ENCODE measurements at regions not wholly inside any gene's neighbourhood (a gene's known extent, or its start where the extent isn't known, plus 50 kb on each side); places are given as distances from the start of the nearest gene placed in this dataset.
A peak's percentile ranks its signal among the peaks of the same experiment; 100 is the strongest.

- TF ChIP-seq, protein P1, sequence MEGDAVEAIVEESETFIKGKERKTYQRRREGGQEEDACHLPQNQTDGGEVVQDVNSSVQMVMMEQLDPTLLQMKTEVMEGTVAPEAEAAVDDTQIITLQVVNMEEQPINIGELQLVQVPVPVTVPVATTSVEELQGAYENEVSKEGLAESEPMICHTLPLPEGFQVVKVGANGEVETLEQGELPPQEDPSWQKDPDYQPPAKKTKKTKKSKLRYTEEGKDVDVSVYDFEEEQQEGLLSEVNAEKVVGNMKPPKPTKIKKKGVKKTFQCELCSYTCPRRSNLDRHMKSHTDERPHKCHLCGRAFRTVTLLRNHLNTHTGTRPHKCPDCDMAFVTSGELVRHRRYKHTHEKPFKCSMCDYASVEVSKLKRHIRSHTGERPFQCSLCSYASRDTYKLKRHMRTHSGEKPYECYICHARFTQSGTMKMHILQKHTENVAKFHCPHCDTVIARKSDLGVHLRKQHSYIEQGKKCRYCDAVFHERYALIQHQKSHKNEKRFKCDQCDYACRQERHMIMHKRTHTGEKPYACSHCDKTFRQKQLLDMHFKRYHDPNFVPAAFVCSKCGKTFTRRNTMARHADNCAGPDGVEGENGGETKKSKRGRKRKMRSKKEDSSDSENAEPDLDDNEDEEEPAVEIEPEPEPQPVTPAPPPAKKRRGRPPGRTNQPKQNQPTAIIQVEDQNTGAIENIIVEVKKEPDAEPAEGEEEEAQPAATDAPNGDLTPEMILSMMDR (IDR thresholded peaks at IDR 0.05) = peak; percentile 39
- H3K9me3 Mint-ChIP-seq = no peaks in the 10 kb centered on the region
- H3K27me3 ChIP-seq (ENCODE audit: control insufficient read depth, insufficient read depth, low read length) = no peaks in the 10 kb centered on the region
- no peak overlapping the region for H3K27ac ChIP-seq (ENCODE audit: low read length)
- no peak overlapping the region for H3K4me3 Mint-ChIP-seq
- ATAC-seq (no peak), DNase-seq (peak in 1 of 2 donors; percentile 2)
- no peaks in the 10 kb centered on the region for H3K4me1 ChIP-seq (ENCODE audit: control insufficient read depth, insufficient read depth, low read length)
- H3K27me3 Mint-ChIP-seq (ENCODE audit: low read depth in 2 of 2) = peaks cover 2 to 7% of the 10 kb centered on the region in 2 donors
- no peaks in the 10 kb centered on the region for H3K4me1 Mint-ChIP-seq
- H3K9me3 ChIP-seq (ENCODE audit: control insufficient read depth, insufficient read depth, low read length) = no peaks in the 10 kb centered on the region
- H3K36me3 ChIP-seq (ENCODE audit: control insufficient read depth, insufficient read depth, low read length) = no peaks in the 10 kb centered on the region
- intact Hi-C loops (cut with micrococcal nuclease) = no loop called here
- no peak overlapping the region for H3K27ac Mint-ChIP-seq
- no peak overlapping the region for H3K4me3 ChIP-seq (ENCODE audit: low read length)
- WGBS (ENCODE audit: insufficient coverage) = 100% methylated on average over 1 of the region's 5 CpGs
- no peaks in the 10 kb centered on the region for H3K36me3 Mint-ChIP-seq
Measured at GRCh38 chr14:25406818-25407217, 356.9 kb upstream of the STXBP6 start.

GRCh38 chr14:25400607-25401206 is 350.8 kb upstream of the STXBP6 start:
- Histone ChIP-seq H3K36me3 (ENCODE audit: control insufficient read depth, insufficient read depth, low read length) (no peaks in the 10 kb centered on the region), H3K4me3 (ENCODE audit: low read length) (no peak overlapping the region), H3K27ac (ENCODE audit: low read length) (no peak overlapping the region), H3K9me3 (ENCODE audit: control insufficient read depth, insufficient read depth, low read length) (no peaks in the 10 kb centered on the region), H3K4me1 (ENCODE audit: control insufficient read depth, insufficient read depth, low read length) (no peaks in the 10 kb centered on the region), H3K27me3 (ENCODE audit: control insufficient read depth, insufficient read depth, low read length) (peaks cover 4% of the 10 kb centered on the region)
- ATAC-seq = peak; percentile 47 to 74 (median 62)
- Mint-ChIP-seq H3K9me3 (no peaks in the 10 kb centered on the region), H3K27ac (no peak overlapping the region), H3K4me3 (no peak overlapping the region), H3K4me1 (peaks cover 4 to 5% of the 10 kb centered on the region in 2 donors), H3K36me3 (no peaks in the 10 kb centered on the region), H3K27me3 (ENCODE audit: low read depth in 2 of 2) (peaks cover 5 to 6% of the 10 kb centered on the region in 2 donors)
- TF ChIP-seq, protein P1 (IDR thresholded peaks at IDR 0.05) = peak; percentile 83
- 37% methylated on average over 8 of the region's 12 CpGs for WGBS (ENCODE audit: insufficient coverage)
- peak in 1 of 2 donors; percentile 36 for DNase-seq
- intact Hi-C loops (cut with micrococcal nuclease) = loop anchor here (2.0 kb wide), 1 partner anchor 920 kb away; no protein-coding TSS in a partner anchor

DNA sequence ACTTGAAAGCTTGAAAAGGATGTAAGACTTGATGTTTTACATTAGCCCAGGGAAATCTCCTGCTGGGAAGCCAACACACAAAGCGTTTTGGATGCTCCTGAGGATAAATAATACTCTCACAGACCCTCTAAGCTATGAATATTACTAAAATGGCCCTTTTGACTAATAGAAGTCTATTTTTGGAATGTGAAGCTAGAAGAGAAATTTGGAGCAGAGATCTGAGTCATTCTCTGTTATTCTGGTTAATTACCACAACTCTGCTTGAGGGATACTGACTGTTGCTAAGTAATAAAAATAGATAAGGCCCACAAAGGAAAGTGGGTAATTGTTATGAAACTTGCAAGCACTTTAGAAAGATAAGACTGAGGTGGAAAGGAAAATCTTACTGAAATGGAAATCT is 346.2 kb upstream of the STXBP6 start:
- H3K4me1 Mint-ChIP-seq = peaks cover 4 to 5% of the 10 kb centered on the region in 2 donors
- Histone ChIP-seq H3K9me3 (ENCODE audit: control insufficient read depth, insufficient read depth, low read length) (no peaks in the 10 kb centered on the region), H3K4me3 (ENCODE audit: low read length) (no peak overlapping the region), H3K4me1 (ENCODE audit: control insufficient read depth, insufficient read depth, low read length) (no peaks in the 10 kb centered on the region), H3K27ac (ENCODE audit: low read length) (no peak overlapping the region), H3K27me3 (ENCODE audit: control insufficient read depth, insufficient read depth, low read length) (peaks cover 2% of the 10 kb centered on the region), H3K36me3 (ENCODE audit: control insufficient read depth, insufficient read depth, low read length) (no peaks in the 10 kb centered on the region)
- peaks cover 0 to 2% of the 10 kb centered on the region in 2 donors for H3K9me3 Mint-ChIP-seq
- peaks cover 5 to 21% of the 10 kb centered on the region in 2 donors for H3K27me3 Mint-ChIP-seq (ENCODE audit: low read depth in 2 of 2)
- no CpG with 5 or more reads among the region's 1 CpG for WGBS (ENCODE audit: insufficient coverage)
- H3K36me3 Mint-ChIP-seq = no peaks in the 10 kb centered on the region
- no peak overlapping the region for H3K27ac Mint-ChIP-seq
- intact Hi-C loops (cut with micrococcal nuclease) = no loop called here
- TF ChIP-seq, protein P1 (IDR thresholded peaks at IDR 0.05) = no peak
- DNase-seq = no peak
- ATAC-seq = no peak
- H3K4me3 Mint-ChIP-seq = no peak overlapping the region

Data from natural killer cell (primary cell).